GM23338 (cell line): ENCODE measurements at regions not wholly inside any gene's neighbourhood (a gene's known extent, or its start where the extent isn't known, plus 50 kb on each side); places are given as distances from the start of the nearest gene placed in this dataset.

Experiments used
- CREB1 ChIP-seq: fragments of 250-450 bp; sonication (Bioruptor Pico); IDR thresholded peaks from 2 replicates; pipeline ENCODE4 v1.5.0; 2020; ENCODE audit warnings: low read depth, mild to moderate bottlenecking, moderate library complexity
- EZH2 ChIP-seq: fragments of 200-600 bp; sonication (generic); IDR thresholded peaks from one replicate; pipeline ENCODE4 v1.8.0; 2017; ENCODE audit warnings: antibody characterized with exemption, mild to moderate bottlenecking, low read depth; ENCODE audit not compliant: unreplicated experiment
- EZH2phosphoT487 ChIP-seq: fragments of 200-600 bp; sonication (generic); IDR thresholded peaks from one replicate; pipeline ENCODE4 v1.8.1; 2018; ENCODE audit warnings: antibody characterized with exemption; ENCODE audit not compliant: unreplicated experiment
- JUNB ChIP-seq: IDR thresholded peaks from one replicate; pipeline ENCODE4 v1.6.1; 2016; ENCODE audit warnings: antibody characterized with exemption; ENCODE audit not compliant: unreplicated experiment
- NANOG ChIP-seq: IDR thresholded peaks from 2 replicates; pipeline ENCODE4 v1.6.1; 2016; ENCODE audit warnings: antibody characterized with exemption, borderline replicate concordance
- POLR2AphosphoS5 ChIP-seq: IDR thresholded peaks from 2 replicates; pipeline ENCODE4 v1.6.1; 2016; ENCODE audit warnings: antibody characterized with exemption, low read depth
- STAT1 ChIP-seq: IDR thresholded peaks from one replicate; pipeline ENCODE4 v1.6.1; 2016; ENCODE audit warnings: antibody characterized with exemption; ENCODE audit not compliant: unreplicated experiment
- ZNF114 ChIP-seq: fragments of 250-450 bp; sonication (Bioruptor Pico); IDR thresholded peaks from 2 replicates; pipeline ENCODE4 v1.5.0; 2020; ENCODE audit warnings: mild to moderate bottlenecking, moderate library complexity
- ZNF331 ChIP-seq: fragments of 250-450 bp; sonication (Bioruptor Pico); IDR thresholded peaks from 2 replicates; pipeline ENCODE4 v1.5.0; 2020; ENCODE audit warnings: low read depth, mild to moderate bottlenecking, moderate library complexity
- ZNF462 ChIP-seq: fragments of 250-450 bp; sonication (Bioruptor Pico); IDR thresholded peaks from 2 replicates; pipeline ENCODE4 v1.5.0; 2020; ENCODE audit warnings: mild to moderate bottlenecking, moderate library complexity
- TF ChIP-seq, protein P1 (sequence below), 2 experiments: fragments of 200-600 bp in 1 of 2; sonication (generic) in 1 of 2; conservative IDR thresholded peaks; 2 replicates each; pipeline versions ENCODE4 v1.5.1 to v1.6.1; 2016 to 2017; ENCODE audit warnings: antibody characterized with exemption in 2 of 2, low read depth in 2 of 2, mild to moderate bottlenecking in 2 of 2, moderate library complexity in 1 of 2
- TF ChIP-seq, protein P2 (sequence below): IDR thresholded peaks from one replicate; pipeline ENCODE4 v1.6.1; 2018; ENCODE audit warnings: antibody characterized with exemption; ENCODE audit not compliant: unreplicated experiment
- TF ChIP-seq, protein P3 (sequence below): IDR thresholded peaks from 2 replicates; pipeline ENCODE4 v1.6.1; 2016; ENCODE audit warnings: antibody characterized with exemption

DNA sequence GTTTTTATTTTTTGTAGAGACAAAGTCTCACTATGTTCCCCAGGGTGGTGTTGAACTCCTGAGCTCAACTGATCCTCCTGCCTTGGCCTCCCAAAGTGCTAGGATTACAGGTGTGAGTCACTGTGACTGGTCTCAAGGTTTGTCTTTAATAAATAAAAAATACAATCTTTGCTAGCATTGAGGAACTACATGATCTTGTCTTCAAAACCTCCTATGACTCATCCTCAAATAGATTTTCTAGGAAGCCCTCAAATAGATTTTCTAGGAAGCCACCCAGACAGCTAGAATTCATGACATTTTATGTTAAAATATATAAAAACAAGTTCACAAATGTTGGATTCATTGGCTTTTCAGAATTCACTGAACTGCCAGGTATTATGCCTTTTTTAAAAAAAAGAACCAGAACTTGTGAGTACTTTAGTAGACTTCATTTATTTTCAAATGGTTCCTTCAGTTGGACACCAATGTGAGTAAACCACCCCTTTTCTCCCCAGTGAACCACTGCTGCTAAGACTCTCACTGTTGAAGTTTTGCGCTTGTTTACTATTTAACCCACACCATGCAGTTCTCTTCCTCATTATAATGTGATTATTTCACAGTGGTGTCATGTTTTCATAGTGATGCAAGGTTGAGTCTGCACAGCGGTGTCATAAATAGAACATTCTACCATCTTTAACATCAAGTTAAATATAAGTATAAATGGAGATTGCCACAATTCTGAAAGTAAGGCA lies 303.9 kb downstream of the CASP12 start:
- TF ChIP-seq, protein P1, sequence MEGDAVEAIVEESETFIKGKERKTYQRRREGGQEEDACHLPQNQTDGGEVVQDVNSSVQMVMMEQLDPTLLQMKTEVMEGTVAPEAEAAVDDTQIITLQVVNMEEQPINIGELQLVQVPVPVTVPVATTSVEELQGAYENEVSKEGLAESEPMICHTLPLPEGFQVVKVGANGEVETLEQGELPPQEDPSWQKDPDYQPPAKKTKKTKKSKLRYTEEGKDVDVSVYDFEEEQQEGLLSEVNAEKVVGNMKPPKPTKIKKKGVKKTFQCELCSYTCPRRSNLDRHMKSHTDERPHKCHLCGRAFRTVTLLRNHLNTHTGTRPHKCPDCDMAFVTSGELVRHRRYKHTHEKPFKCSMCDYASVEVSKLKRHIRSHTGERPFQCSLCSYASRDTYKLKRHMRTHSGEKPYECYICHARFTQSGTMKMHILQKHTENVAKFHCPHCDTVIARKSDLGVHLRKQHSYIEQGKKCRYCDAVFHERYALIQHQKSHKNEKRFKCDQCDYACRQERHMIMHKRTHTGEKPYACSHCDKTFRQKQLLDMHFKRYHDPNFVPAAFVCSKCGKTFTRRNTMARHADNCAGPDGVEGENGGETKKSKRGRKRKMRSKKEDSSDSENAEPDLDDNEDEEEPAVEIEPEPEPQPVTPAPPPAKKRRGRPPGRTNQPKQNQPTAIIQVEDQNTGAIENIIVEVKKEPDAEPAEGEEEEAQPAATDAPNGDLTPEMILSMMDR (conservative IDR thresholded peaks at IDR 0.05; ENCODE audit: low read depth in 2 of 2), result no peak
- no peak for TF ChIP-seq POLR2AphosphoS5
- TF ChIP-seq ZNF331 (CRISPR knock-in tag), result no peak
- no peak for TF ChIP-seq ZNF114 (CRISPR knock-in tag)
- no peak for TF ChIP-seq EZH2
- TF ChIP-seq, protein P2, sequence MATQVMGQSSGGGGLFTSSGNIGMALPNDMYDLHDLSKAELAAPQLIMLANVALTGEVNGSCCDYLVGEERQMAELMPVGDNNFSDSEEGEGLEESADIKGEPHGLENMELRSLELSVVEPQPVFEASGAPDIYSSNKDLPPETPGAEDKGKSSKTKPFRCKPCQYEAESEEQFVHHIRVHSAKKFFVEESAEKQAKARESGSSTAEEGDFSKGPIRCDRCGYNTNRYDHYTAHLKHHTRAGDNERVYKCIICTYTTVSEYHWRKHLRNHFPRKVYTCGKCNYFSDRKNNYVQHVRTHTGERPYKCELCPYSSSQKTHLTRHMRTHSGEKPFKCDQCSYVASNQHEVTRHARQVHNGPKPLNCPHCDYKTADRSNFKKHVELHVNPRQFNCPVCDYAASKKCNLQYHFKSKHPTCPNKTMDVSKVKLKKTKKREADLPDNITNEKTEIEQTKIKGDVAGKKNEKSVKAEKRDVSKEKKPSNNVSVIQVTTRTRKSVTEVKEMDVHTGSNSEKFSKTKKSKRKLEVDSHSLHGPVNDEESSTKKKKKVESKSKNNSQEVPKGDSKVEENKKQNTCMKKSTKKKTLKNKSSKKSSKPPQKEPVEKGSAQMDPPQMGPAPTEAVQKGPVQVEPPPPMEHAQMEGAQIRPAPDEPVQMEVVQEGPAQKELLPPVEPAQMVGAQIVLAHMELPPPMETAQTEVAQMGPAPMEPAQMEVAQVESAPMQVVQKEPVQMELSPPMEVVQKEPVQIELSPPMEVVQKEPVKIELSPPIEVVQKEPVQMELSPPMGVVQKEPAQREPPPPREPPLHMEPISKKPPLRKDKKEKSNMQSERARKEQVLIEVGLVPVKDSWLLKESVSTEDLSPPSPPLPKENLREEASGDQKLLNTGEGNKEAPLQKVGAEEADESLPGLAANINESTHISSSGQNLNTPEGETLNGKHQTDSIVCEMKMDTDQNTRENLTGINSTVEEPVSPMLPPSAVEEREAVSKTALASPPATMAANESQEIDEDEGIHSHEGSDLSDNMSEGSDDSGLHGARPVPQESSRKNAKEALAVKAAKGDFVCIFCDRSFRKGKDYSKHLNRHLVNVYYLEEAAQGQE, result no peak
- no peak for TF ChIP-seq CREB1 (CRISPR knock-in tag)
- TF ChIP-seq EZH2phosphoT487, result no peak
- TF ChIP-seq, protein P3, sequence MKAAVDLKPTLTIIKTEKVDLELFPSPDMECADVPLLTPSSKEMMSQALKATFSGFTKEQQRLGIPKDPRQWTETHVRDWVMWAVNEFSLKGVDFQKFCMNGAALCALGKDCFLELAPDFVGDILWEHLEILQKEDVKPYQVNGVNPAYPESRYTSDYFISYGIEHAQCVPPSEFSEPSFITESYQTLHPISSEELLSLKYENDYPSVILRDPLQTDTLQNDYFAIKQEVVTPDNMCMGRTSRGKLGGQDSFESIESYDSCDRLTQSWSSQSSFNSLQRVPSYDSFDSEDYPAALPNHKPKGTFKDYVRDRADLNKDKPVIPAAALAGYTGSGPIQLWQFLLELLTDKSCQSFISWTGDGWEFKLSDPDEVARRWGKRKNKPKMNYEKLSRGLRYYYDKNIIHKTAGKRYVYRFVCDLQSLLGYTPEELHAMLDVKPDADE, result no peak
- TF ChIP-seq NANOG, result no peak
- TF ChIP-seq JUNB, result no peak
- TF ChIP-seq ZNF462 (CRISPR knock-in tag), result no peak
- no peak for TF ChIP-seq STAT1
